IgD-negative memory B cell (primary cell): ENCODE measurements at regions not wholly inside any gene's neighbourhood (a gene's known extent, or its start where the extent isn't known, plus 50 kb on each side); places are given as distances from the start of the nearest gene placed in this dataset.

Experiments used
- H3K27ac Mint-ChIP-seq, 3 donors: one replicate each; pipeline ENCODE4 v1.8.0; 2020 to 2022; ENCODE audit warnings: mild to moderate bottlenecking in 3 of 3, mixed read lengths in 3 of 3, moderate library complexity in 1 of 3
- H3K27me3 Mint-ChIP-seq: one replicate; pipeline ENCODE4 v1.8.0; 2021; ENCODE audit warnings: mixed read lengths
- H3K36me3 Mint-ChIP-seq: one replicate; pipeline ENCODE4 v1.8.0; 2020; ENCODE audit warnings: mild to moderate bottlenecking, mixed read lengths
- H3K4me1 Mint-ChIP-seq, 3 donors: one replicate each; pipeline ENCODE4 v1.8.0; 2020 to 2022; ENCODE audit warnings: mixed read lengths in 3 of 3, mild to moderate bottlenecking in 1 of 3
- H3K4me3 Mint-ChIP-seq, 4 donors: one replicate each; pipeline ENCODE4 v1.8.0; 2020 to 2022; ENCODE audit warnings: mild to moderate bottlenecking in 4 of 4, mixed read lengths in 4 of 4, moderate library complexity in 3 of 4
- H3K9me3 Mint-ChIP-seq, 3 donors: one replicate each; pipeline ENCODE4 v1.8.0; 2020 to 2021; ENCODE audit warnings: mixed read lengths in 3 of 3, mild to moderate bottlenecking in 1 of 3

GRCh38 chr17:6011206-6011605 lies 59.0 kb upstream of the WSCD1 start:
- Mint-ChIP-seq H3K4me1 (no peaks in the 10 kb centered on the region), H3K9me3 (peaks cover 0 to 4% (median 0%) of the 10 kb centered on the region in 3 donors), H3K36me3 (no peaks in the 10 kb centered on the region), H3K4me3 (no peak overlapping the region), H3K27ac (no peak overlapping the region), H3K27me3 (peaks cover 11% of the 10 kb centered on the region)

DNA sequence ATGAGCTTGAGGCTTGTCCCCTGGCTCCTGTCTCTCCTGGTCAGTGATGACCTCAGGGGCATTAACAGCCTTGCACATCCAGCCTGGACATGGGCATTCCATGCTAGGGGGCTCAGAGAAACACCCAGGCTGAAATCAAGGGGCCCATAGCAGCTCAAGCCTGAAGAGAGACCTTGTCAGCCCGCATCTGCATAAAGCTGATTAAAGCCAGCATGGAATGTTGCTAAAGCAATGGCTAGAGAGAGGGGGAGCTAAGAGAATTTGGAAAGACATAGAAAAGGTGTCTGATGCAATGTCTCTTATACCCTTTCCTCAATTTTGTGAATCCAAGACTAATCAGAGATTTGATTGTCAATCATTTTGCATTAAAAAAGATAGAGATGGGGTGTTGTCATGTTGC lies 51.4 kb upstream of the WSCD1 start:
- no peak overlapping the region for H3K27ac Mint-ChIP-seq
- H3K4me1 Mint-ChIP-seq = peaks cover 0 to 2% (median 0%) of the 10 kb centered on the region in 3 donors
- peaks cover 6% of the 10 kb centered on the region for H3K27me3 Mint-ChIP-seq
- H3K36me3 Mint-ChIP-seq = no peaks in the 10 kb centered on the region
- peaks cover 0 to 2% (median 0%) of the 10 kb centered on the region in 3 donors for H3K9me3 Mint-ChIP-seq
- no peak overlapping the region for H3K4me3 Mint-ChIP-seq

DNA sequence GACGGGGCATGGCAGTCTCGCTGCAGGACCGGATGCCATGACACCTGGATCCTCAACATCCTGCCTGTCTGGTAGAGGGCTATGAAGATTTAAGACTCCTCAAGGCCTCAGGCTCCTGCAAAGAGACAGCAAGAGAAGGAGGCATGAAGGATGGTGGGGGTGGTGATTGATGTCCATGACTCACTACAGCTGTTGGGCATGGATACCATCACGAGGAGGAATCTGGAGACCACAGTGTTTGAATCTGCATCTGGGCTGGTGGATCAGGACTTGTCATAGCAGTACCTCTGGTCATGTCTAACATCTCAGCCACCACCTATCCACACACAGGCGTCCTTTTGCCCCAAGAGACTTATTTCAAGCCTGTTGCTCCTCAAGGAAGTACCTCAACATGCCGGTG lies 50.2 kb upstream of the WSCD1 start:
- peaks cover 0 to 2% (median 0%) of the 10 kb centered on the region in 3 donors for H3K9me3 Mint-ChIP-seq
- no peak overlapping the region for H3K27ac Mint-ChIP-seq
- no peak overlapping the region for H3K4me3 Mint-ChIP-seq
- H3K27me3 Mint-ChIP-seq = peaks cover 3% of the 10 kb centered on the region
- H3K36me3 Mint-ChIP-seq = no peaks in the 10 kb centered on the region
- peaks cover 0 to 2% (median 1%) of the 10 kb centered on the region in 3 donors for H3K4me1 Mint-ChIP-seq

GRCh38 chr17:6020376-6021010 lies 49.7 kb upstream of the WSCD1 start:
- H3K9me3 Mint-ChIP-seq = peaks cover 0 to 2% (median 0%) of the 10 kb centered on the region in 3 donors
- H3K27ac Mint-ChIP-seq = no peak overlapping the region
- no peak overlapping the region for H3K4me3 Mint-ChIP-seq
- H3K4me1 Mint-ChIP-seq = peaks cover 0 to 2% (median 1%) of the 10 kb centered on the region in 3 donors
- peaks cover 3% of the 10 kb centered on the region for H3K27me3 Mint-ChIP-seq
- no peaks in the 10 kb centered on the region for H3K36me3 Mint-ChIP-seq
